Fibroblast of lung (primary cell): ENCODE measurements at regions not wholly inside any gene's neighbourhood (a gene's known extent, or its start where the extent isn't known, plus 50 kb on each side); places are given as distances from the start of the nearest gene placed in this dataset.

Experiments
- EZH2 ChIP-seq: IDR thresholded peaks from 2 replicates; pipeline ENCODE4 v1.5.1; 2012; ENCODE audit warnings: low read length, control low read depth, mild to moderate bottlenecking; ENCODE audit errors: missing control alignments
- TF ChIP-seq, protein P1 (sequence below), 2 donors: IDR thresholded peaks in 1 of 2; conservative IDR thresholded peaks in 1 of 2; 1 replicate in 1 of 2; 2 replicates in 1 of 2; pipeline ENCODE4 v1.5.1; 2011 to 2012; ENCODE audit warnings: low read length in 2 of 2, control low read depth in 1 of 2, inconsistent platforms in 1 of 2, low read depth in 1 of 2, mild to moderate bottlenecking in 1 of 2

DNA sequence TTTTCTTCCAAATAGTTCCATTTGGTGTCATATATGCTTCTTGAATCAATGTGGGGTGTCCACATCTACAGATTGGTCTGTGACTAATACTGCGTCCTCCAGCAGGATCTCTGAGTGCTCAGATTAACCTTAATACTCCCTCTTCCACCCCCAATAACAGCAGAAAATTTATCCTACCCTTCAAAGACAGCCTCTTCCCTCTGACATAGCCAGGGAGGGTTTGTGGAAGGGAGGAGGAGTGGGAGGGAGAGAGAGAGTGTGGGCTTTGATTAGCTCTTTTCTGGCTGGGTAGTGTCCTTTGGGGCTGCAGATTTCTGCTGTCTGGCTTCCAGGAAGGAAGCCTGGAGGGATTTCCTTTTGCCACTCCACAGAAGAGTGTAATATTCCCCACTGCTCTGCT lies 220.7 kb downstream of the TTC6 start:
- TF ChIP-seq, protein P1, sequence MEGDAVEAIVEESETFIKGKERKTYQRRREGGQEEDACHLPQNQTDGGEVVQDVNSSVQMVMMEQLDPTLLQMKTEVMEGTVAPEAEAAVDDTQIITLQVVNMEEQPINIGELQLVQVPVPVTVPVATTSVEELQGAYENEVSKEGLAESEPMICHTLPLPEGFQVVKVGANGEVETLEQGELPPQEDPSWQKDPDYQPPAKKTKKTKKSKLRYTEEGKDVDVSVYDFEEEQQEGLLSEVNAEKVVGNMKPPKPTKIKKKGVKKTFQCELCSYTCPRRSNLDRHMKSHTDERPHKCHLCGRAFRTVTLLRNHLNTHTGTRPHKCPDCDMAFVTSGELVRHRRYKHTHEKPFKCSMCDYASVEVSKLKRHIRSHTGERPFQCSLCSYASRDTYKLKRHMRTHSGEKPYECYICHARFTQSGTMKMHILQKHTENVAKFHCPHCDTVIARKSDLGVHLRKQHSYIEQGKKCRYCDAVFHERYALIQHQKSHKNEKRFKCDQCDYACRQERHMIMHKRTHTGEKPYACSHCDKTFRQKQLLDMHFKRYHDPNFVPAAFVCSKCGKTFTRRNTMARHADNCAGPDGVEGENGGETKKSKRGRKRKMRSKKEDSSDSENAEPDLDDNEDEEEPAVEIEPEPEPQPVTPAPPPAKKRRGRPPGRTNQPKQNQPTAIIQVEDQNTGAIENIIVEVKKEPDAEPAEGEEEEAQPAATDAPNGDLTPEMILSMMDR (conservative IDR thresholded peaks at IDR 0.05 in 1 of 2, IDR thresholded peaks at IDR 0.05 in 1 of 2; ENCODE audit: low read depth in 1 of 2, low read length in 2 of 2), result no peak
- no peak for TF ChIP-seq EZH2
